A549 (cell line): ENCODE measurements at regions not wholly inside any gene's neighbourhood (a gene's known extent, or its start where the extent isn't known, plus 50 kb on each side); places are given as distances from the start of the nearest gene placed in this dataset.

Experiments
- ATAC-seq, 2 experiments: fragments of 200-7000 bp in 1 of 2; fragments of >200 bp in 1 of 2; cut with Nextera tagmentation in 1 of 2; cut with Tn5 transposase in 1 of 2; 3 replicates each; pipeline versions ENCODE4 v1.8.0 to v1.9.1; 2018 to 2020; ENCODE audit warnings: mild to moderate bottlenecking in 1 of 2, moderate library complexity in 1 of 2
- CTCF ChIA-PET: fragments of 300-600 bp; sonication (Branson Sonifier 250); formaldehyde crosslinking; extraction: SDS; loops from one replicate; lab custom pipeline; 2021; ENCODE audit warnings: antibody characterized with exemption, inconsistent platforms; lab: Yijun Ruan, JAX
- POLR2A ChIA-PET: fragments of 350-600 bp; formaldehyde crosslinking; extraction: SDS; loops from one replicate; lab custom pipeline; 2021; ENCODE audit warnings: antibody characterized with exemption, inconsistent platforms; lab: Yijun Ruan, JAX
- DNase-seq, 2 experiments: peaks; one replicate each; pipeline versions ENCODE4 v3.0.0 to v3.0.0-alpha.2; 2011 to 2016; ENCODE audit warnings: low read depth in 1 of 2, low spot score in 1 of 2
- FAIRE-seq: peaks from 2 replicates; lab custom pipeline; 2011; peaks lifted over from hg19 to GRCh38; lab: Jason Lieb, UNC
- H3K27ac ChIP-seq, 2 experiments: fragments of >200 bp; sonication (Bioruptor Twin); formaldehyde crosslinking; 3 replicates each; pipeline ENCODE4 v1.5.1; 2016 to 2017
- H3K4me1 ChIP-seq: fragments of >200 bp; sonication (Bioruptor Twin); formaldehyde crosslinking; 3 replicates; pipeline ENCODE4 v1.6.1; 2016
- H3K4me2 ChIP-seq: fragments of >200 bp; sonication (Bioruptor Twin); formaldehyde crosslinking; 3 replicates; pipeline ENCODE4 v1.6.1; 2016
- H3K4me3 ChIP-seq: fragments of >200 bp; sonication (Bioruptor Twin); formaldehyde crosslinking; 3 replicates; pipeline ENCODE4 v1.5.1; 2016
- H3K9me3 ChIP-seq: fragments of >200 bp; sonication (Bioruptor Twin); formaldehyde crosslinking; 3 replicates; pipeline ENCODE4 v1.6.1; 2016
- ATOH8 ChIP-seq: fragments of 250-450 bp; sonication (Bioruptor Pico); IDR thresholded peaks from 2 replicates; pipeline ENCODE4 v1.5.0; 2020; ENCODE audit warnings: low read depth, mild to moderate bottlenecking, moderate library complexity
- BCL3 ChIP-seq: fragments of >200 bp; sonication (Bioruptor Twin); formaldehyde crosslinking; IDR thresholded peaks from 3 replicates; pipeline ENCODE4 v1.6.1; 2016
- CEBPB ChIP-seq, 2 experiments: fragments of >200 bp in 1 of 2; sonication (Bioruptor Twin) in 1 of 2; formaldehyde crosslinking in 1 of 2; IDR thresholded peaks; 2 replicates each; pipeline ENCODE4 v1.6.1; 2012 to 2016
- CHD4 ChIP-seq: fragments of 200-600 bp; sonication (generic); IDR thresholded peaks from 2 replicates; pipeline ENCODE4 v1.6.1; 2016; ENCODE audit warnings: antibody characterized with exemption, mild to moderate bottlenecking, borderline replicate concordance
- E2F6 ChIP-seq: IDR thresholded peaks from 2 replicates; pipeline ENCODE4 v1.6.1; 2012; ENCODE audit warnings: low read depth, borderline replicate concordance
- ELK1 ChIP-seq: fragments of 150-350 bp; IDR thresholded peaks from 2 replicates; pipeline ENCODE4 v1.6.1; 2014; ENCODE audit warnings: low read depth, mild to moderate bottlenecking, low read length
- HES2 ChIP-seq: fragments of >200 bp; sonication (Bioruptor Twin); formaldehyde crosslinking; IDR thresholded peaks from 2 replicates; pipeline ENCODE4 v1.6.1; 2016
- HOXA7 ChIP-seq: fragments of 250-450 bp; sonication (Bioruptor Pico); IDR thresholded peaks from 2 replicates; pipeline ENCODE4 v1.5.0; 2020; ENCODE audit warnings: mild to moderate bottlenecking, moderate library complexity
- JUN ChIP-seq, 2 experiments: fragments of >200 bp; sonication (Bioruptor Twin); formaldehyde crosslinking; IDR thresholded peaks; 2 replicates in 1 of 2; 3 replicates in 1 of 2; pipeline ENCODE4 v1.6.1; 2016 to 2017
- KDM1A ChIP-seq: fragments of 200-600 bp; sonication (generic); IDR thresholded peaks from 2 replicates; pipeline ENCODE4 v1.6.1; 2016; ENCODE audit warnings: low read depth, mild to moderate bottlenecking
- KDM5A ChIP-seq: fragments of 200-600 bp; sonication (generic); IDR thresholded peaks from 2 replicates; pipeline ENCODE4 v1.6.1; 2016; ENCODE audit warnings: antibody characterized with exemption, mild to moderate bottlenecking
- MAFK ChIP-seq: fragments of 450-650 bp; IDR thresholded peaks from 2 replicates; pipeline ENCODE4 v1.6.1; 2014; ENCODE audit not compliant: partially characterized antibody
- MAX ChIP-seq: IDR thresholded peaks from 2 replicates; pipeline ENCODE4 v1.6.1; 2012
- MAZ ChIP-seq: fragments of 150-350 bp; IDR thresholded peaks from 2 replicates; pipeline ENCODE4 v1.6.1; 2014; ENCODE audit warnings: antibody characterized with exemption, low read depth, low read length, borderline replicate concordance
- NR3C1 ChIP-seq: fragments of >200 bp; sonication (Bioruptor Twin); formaldehyde crosslinking; IDR thresholded peaks from 3 replicates; pipeline ENCODE4 v1.6.1; 2017
- POLR2A ChIP-seq: IDR thresholded peaks from 2 replicates; pipeline ENCODE4 v1.6.1; 2012; ENCODE audit warnings: mild to moderate bottlenecking, low read length
- RARB ChIP-seq: fragments of 250-450 bp; sonication (Bioruptor Pico); IDR thresholded peaks from 2 replicates; pipeline ENCODE4 v1.8.0; 2021; ENCODE audit warnings: mild to moderate bottlenecking, moderate library complexity
- RCOR1 ChIP-seq: fragments of 150-350 bp; IDR thresholded peaks from 2 replicates; pipeline ENCODE4 v1.6.1; 2014; ENCODE audit warnings: antibody characterized with exemption, low read length, low read depth
- RNF2 ChIP-seq: fragments of 200-600 bp; sonication (generic); IDR thresholded peaks from 2 replicates; pipeline ENCODE4 v1.6.1; 2016; ENCODE audit warnings: low read depth, mild to moderate bottlenecking, antibody characterized with exemption, moderate library complexity, borderline replicate concordance
- SMC3 ChIP-seq: fragments of >200 bp; sonication (Bioruptor Twin); formaldehyde crosslinking; IDR thresholded peaks from 3 replicates; pipeline ENCODE4 v1.6.1; 2018; ENCODE audit warnings: inconsistent platforms
- TFCP2L1 ChIP-seq: fragments of 250-450 bp; sonication (Bioruptor Pico); IDR thresholded peaks from 2 replicates; pipeline ENCODE4 v1.5.0; 2021; ENCODE audit warnings: mild to moderate bottlenecking
- USF2 ChIP-seq: fragments of 450-650 bp; IDR thresholded peaks from 2 replicates; pipeline ENCODE4 v1.6.1; 2014; ENCODE audit warnings: antibody characterized with exemption
- ZC3H11A ChIP-seq: fragments of 450-650 bp; IDR thresholded peaks from 2 replicates; pipeline ENCODE4 v1.6.1; 2014; ENCODE audit warnings: antibody characterized with exemption, mild to moderate bottlenecking
- ZFP36 ChIP-seq: fragments of 450-650 bp; IDR thresholded peaks from 2 replicates; pipeline ENCODE4 v1.6.1; 2014; ENCODE audit warnings: borderline replicate concordance; ENCODE audit not compliant: partially characterized antibody
- WGBS: methylation state at CpG from one replicate; pipeline ENCODE4 v1.1.6; 2017; ENCODE audit errors: missing lambda C conversion rate; 5-methylcytosine and 5-hydroxymethylcytosine counted together

- ChIA-PET CTCF (interaction anchor here (1.0 kb wide), 1 partner anchor 10 kb away, joined by 4 read pairs; no protein-coding TSS in a partner anchor), POLR2A (no interaction called here)
- Histone ChIP-seq H3K9me3 (no peaks in the 10 kb centered on the region), H3K4me2 (no peak overlapping the region), H3K4me3 (no peak overlapping the region), H3K27ac (no peak overlapping the region), H3K4me1 (no peaks in the 10 kb centered on the region)
- WGBS = 39% methylated on average over 2 of the region's 2 CpGs
- FAIRE-seq (no peak), ATAC-seq (no peak), DNase-seq (no peak)
- TF ChIP-seq ELK1 (no peak), RNF2 (no peak), NR3C1 (no peak), ZFP36 (no peak), ZC3H11A (no peak), POLR2A (no peak), MAZ (no peak), HES2 (no peak), TFCP2L1 (CRISPR knock-in tag) (no peak), MAX (no peak), SMC3 (no peak), ATOH8 (no peak), RARB (CRISPR knock-in tag) (no peak), USF2 (no peak), KDM5A (no peak), KDM1A (no peak), E2F6 (no peak), MAFK (no peak), JUN (IDR thresholded peaks at IDR 0.05) (no peak), BCL3 (no peak)
Observed at GRCh38 chr1:70819231-70819630, 228.4 kb downstream of the PTGER3 start.

- no peak overlapping the region for H3K4me2 ChIP-seq
- no peak for DNase-seq
- no peaks in the 10 kb centered on the region for H3K9me3 ChIP-seq
- CTCF ChIA-PET = interaction anchor here (1.0 kb wide), 1 partner anchor 10 kb away, joined by 4 read pairs; no protein-coding TSS in a partner anchor
- no peak for TF ChIP-seq ATOH8
- no peak for TF ChIP-seq SMC3
- no peak for TF ChIP-seq HOXA7 (CRISPR knock-in tag)
- TF ChIP-seq CHD4 = no peak
- no peak for TF ChIP-seq RCOR1
- TF ChIP-seq CEBPB (IDR thresholded peaks at IDR 0.05) = no peak
- TF ChIP-seq, all 56 proteins: peak for 0
- no peak for FAIRE-seq
- H3K4me3 ChIP-seq = no peak overlapping the region
- no peak overlapping the region for H3K27ac ChIP-seq
- no peak for ATAC-seq
- H3K4me1 ChIP-seq = no peaks in the 10 kb centered on the region
- POLR2A ChIA-PET = no interaction called here
Observed at GRCh38 chr1:70819785-70820184, 227.8 kb downstream of the PTGER3 start.
